ENCODE measurements at regions not wholly inside any gene's neighbourhood (a gene's known extent, or its start where the extent isn't known, plus 50 kb on each side); places are given as distances from the start of the nearest gene placed in this dataset.

- Histone ChIP-seq H3K56ac (ENCODE audit: insufficient read length, low read depth, low read length) (no peak overlapping the region), H3K9me3 (ENCODE audit: control insufficient read depth, low read depth, low read length) (no peaks in the 10 kb centered on the region), H3K27ac (ENCODE audit: insufficient read length, low read depth, low read length) (no peak overlapping the region), H4K5ac (ENCODE audit: insufficient read length, low read depth, low read length) (no peak overlapping the region), H3K4me1 (ENCODE audit: insufficient read depth, low read length) (no peaks in the 10 kb centered on the region), H3K79me2 (ENCODE audit: insufficient read depth, low read length) (no peaks in the 10 kb centered on the region), H4K91ac (ENCODE audit: insufficient read length, low read depth, low read length) (no peak overlapping the region), H2BK12ac (ENCODE audit: insufficient read length, low read depth, low read length) (no peak overlapping the region), H3K9ac (ENCODE audit: extremely low read depth, insufficient read length, low read length) (no peak overlapping the region), H3K27me3 (ENCODE audit: insufficient read depth, low read length) (no peaks in the 10 kb centered on the region), H3K18ac (ENCODE audit: insufficient read length, low read depth, low read length) (no peak overlapping the region), H2BK15ac (ENCODE audit: low read depth, low read length) (no peak overlapping the region), H3K23me2 (ENCODE audit: insufficient read length, low read depth, low read length, poor library complexity, severe bottlenecking) (no peaks in the 10 kb centered on the region), H4K20me1 (ENCODE audit: control insufficient read depth, insufficient read depth, insufficient read length) (no peaks in the 10 kb centered on the region), H3T11ph (ENCODE audit: low read length) (no peak overlapping the region), H4K8ac (replicated peaks; ENCODE audit: insufficient read length, low read depth, low read length) (no peak overlapping the region), H2AFZ (ENCODE audit: low read length) (no peak overlapping the region), H2BK120ac (ENCODE audit: low read depth, low read length, poor library complexity, severe bottlenecking) (no peak overlapping the region), H2BK5ac (ENCODE audit: insufficient read length, low read length) (no peak overlapping the region), H2BK20ac (ENCODE audit: low read depth, low read length, poor library complexity, severe bottlenecking) (no peak overlapping the region), H3K14ac (ENCODE audit: insufficient read depth, low read length) (no peak overlapping the region), H3K79me1 (ENCODE audit: insufficient read depth, low read depth, low read length, poor library complexity, severe bottlenecking) (no peaks in the 10 kb centered on the region), H3K23ac (ENCODE audit: insufficient read length, low read depth, low read length) (no peak overlapping the region), H3K4ac (ENCODE audit: low read depth, low read length) (no peak overlapping the region), H2AK5ac (ENCODE audit: insufficient read length, low read length) (no peak overlapping the region), H3K4me2 (ENCODE audit: insufficient read depth, insufficient read length, low read length) (no peak overlapping the region)
- Mint-ChIP-seq H3K9me3 (no peaks in the 10 kb centered on the region), H3K27ac (no peak overlapping the region), H3K4me1 (no peaks in the 10 kb centered on the region), H3K27me3 (ENCODE audit: low read depth) (peaks cover 2% of the 10 kb centered on the region; the same call in 1 of the 2 replicates), H3K36me3 (ENCODE audit: insufficient read depth in 1 of 3, low read depth in 3 of 3) (no peaks in the 10 kb centered on the region), H3K4me3 (no peak overlapping the region)
- TF ChIP-seq, protein P1, sequence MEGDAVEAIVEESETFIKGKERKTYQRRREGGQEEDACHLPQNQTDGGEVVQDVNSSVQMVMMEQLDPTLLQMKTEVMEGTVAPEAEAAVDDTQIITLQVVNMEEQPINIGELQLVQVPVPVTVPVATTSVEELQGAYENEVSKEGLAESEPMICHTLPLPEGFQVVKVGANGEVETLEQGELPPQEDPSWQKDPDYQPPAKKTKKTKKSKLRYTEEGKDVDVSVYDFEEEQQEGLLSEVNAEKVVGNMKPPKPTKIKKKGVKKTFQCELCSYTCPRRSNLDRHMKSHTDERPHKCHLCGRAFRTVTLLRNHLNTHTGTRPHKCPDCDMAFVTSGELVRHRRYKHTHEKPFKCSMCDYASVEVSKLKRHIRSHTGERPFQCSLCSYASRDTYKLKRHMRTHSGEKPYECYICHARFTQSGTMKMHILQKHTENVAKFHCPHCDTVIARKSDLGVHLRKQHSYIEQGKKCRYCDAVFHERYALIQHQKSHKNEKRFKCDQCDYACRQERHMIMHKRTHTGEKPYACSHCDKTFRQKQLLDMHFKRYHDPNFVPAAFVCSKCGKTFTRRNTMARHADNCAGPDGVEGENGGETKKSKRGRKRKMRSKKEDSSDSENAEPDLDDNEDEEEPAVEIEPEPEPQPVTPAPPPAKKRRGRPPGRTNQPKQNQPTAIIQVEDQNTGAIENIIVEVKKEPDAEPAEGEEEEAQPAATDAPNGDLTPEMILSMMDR (conservative IDR thresholded peaks at IDR 0.05) = no peak
- DNase-seq = no peak
- no CpG with 5 or more reads among the region's 4 CpGs for WGBS (ENCODE audit: extremely low coverage, insufficient read length, low lambda C conversion rate)
Measured at GRCh38 chr5:20287640-20288039, 299.6 kb upstream of the CDH18 start.
